ENCODE measurements at regions not wholly inside any gene's neighbourhood (a gene's known extent, or its start where the extent isn't known, plus 50 kb on each side); places are given as distances from the start of the nearest gene placed in this dataset.

DNA sequence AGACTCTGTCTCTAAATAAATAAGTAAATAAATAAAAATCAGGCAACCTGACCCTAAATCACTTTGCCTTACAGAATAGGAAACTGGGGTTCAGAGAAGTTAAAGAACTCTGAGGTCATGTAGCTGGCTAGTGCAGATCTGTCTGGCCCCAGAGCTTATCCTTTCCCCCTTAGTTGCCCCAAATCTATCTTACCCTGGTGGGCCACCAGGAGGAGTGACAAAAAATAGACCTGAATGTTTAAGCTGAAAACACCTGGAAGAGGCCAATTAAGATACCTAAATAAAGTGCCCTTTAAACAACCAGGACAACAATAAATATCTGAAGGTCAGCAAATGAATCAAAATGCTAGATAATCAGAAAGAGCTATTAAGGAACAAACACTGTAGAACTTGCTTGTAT, 59.7 kb downstream of the TEX35 start:
- Histone ChIP-seq H3K4me1 (ENCODE audit: control insufficient read depth, insufficient read depth, low read length) (peaks cover 14% of the 10 kb centered on the region), H3K9ac (ENCODE audit: low read depth, low read length) (no peak overlapping the region), H3K27me3 (ENCODE audit: control insufficient read depth, insufficient read depth, low read length) (no peaks in the 10 kb centered on the region), H3K36me3 (ENCODE audit: control insufficient read depth, insufficient read depth, low read length) (no peaks in the 10 kb centered on the region), H3K4me3 (ENCODE audit: low read depth, low read length) (no peak overlapping the region), H3K9me3 (ENCODE audit: control insufficient read depth, insufficient read depth, low read length) (no peaks in the 10 kb centered on the region)

- no peak overlapping the region for H3K9ac ChIP-seq (ENCODE audit: low read depth, low read length)
- H3K4me1 ChIP-seq (ENCODE audit: control insufficient read depth, insufficient read depth, low read length), result peaks cover 14% of the 10 kb centered on the region
Measured at GRCh38 chr1:178573330-178573729, 60.4 kb downstream of the TEX35 start.

GRCh38 chr1:178574345-178574744, 61.4 kb downstream of the TEX35 start:
- Histone ChIP-seq H3K4me3 (ENCODE audit: low read depth, low read length) (no peak overlapping the region), H3K27me3 (ENCODE audit: control insufficient read depth, insufficient read depth, low read length) (no peaks in the 10 kb centered on the region), H3K9ac (ENCODE audit: low read depth, low read length) (no peak overlapping the region), H3K9me3 (ENCODE audit: control insufficient read depth, insufficient read depth, low read length) (no peaks in the 10 kb centered on the region), H3K36me3 (ENCODE audit: control insufficient read depth, insufficient read depth, low read length) (no peaks in the 10 kb centered on the region), H3K4me1 (ENCODE audit: control insufficient read depth, insufficient read depth, low read length) (peaks cover 14% of the 10 kb centered on the region)

More at GRCh38 chr1:178573330-178573729, 60.4 kb downstream of the TEX35 start:
- Histone ChIP-seq H3K4me3 (ENCODE audit: low read depth, low read length) (no peak overlapping the region), H3K36me3 (ENCODE audit: control insufficient read depth, insufficient read depth, low read length) (no peaks in the 10 kb centered on the region), H3K9me3 (ENCODE audit: control insufficient read depth, insufficient read depth, low read length) (no peaks in the 10 kb centered on the region), H3K27me3 (ENCODE audit: control insufficient read depth, insufficient read depth, low read length) (no peaks in the 10 kb centered on the region)

- H3K36me3 ChIP-seq (ENCODE audit: control insufficient read depth, insufficient read depth, low read length), result no peaks in the 10 kb centered on the region
- H3K27me3 ChIP-seq (ENCODE audit: control insufficient read depth, insufficient read depth, low read length), result no peaks in the 10 kb centered on the region
- peak overlapping the region; percentile 6 for H3K4me3 ChIP-seq (ENCODE audit: low read depth, low read length)
- peaks cover 14% of the 10 kb centered on the region for H3K4me1 ChIP-seq (ENCODE audit: control insufficient read depth, insufficient read depth, low read length)
- peak overlapping the region; percentile 67 for H3K9ac ChIP-seq (ENCODE audit: low read depth, low read length)
- no peaks in the 10 kb centered on the region for H3K9me3 ChIP-seq (ENCODE audit: control insufficient read depth, insufficient read depth, low read length)
Measured at GRCh38 chr1:178575611-178576361, 62.9 kb downstream of the TEX35 start.

- H3K9me3 ChIP-seq (ENCODE audit: control insufficient read depth, insufficient read depth, low read length), result no peaks in the 10 kb centered on the region
- no peak overlapping the region for H3K4me3 ChIP-seq (ENCODE audit: low read depth, low read length)
- no peaks in the 10 kb centered on the region for H3K36me3 ChIP-seq (ENCODE audit: control insufficient read depth, insufficient read depth, low read length)
- no peaks in the 10 kb centered on the region for H3K27me3 ChIP-seq (ENCODE audit: control insufficient read depth, insufficient read depth, low read length)
- H3K4me1 ChIP-seq (ENCODE audit: control insufficient read depth, insufficient read depth, low read length), result peaks cover 20% of the 10 kb centered on the region
- H3K9ac ChIP-seq (ENCODE audit: low read depth, low read length), result no peak overlapping the region
Measured at GRCh38 chr1:178576841-178577240, 63.9 kb downstream of the TEX35 start.

GRCh38 chr1:178577882-178578281, 65.0 kb downstream of the TEX35 start:
- H3K4me1 ChIP-seq (ENCODE audit: control insufficient read depth, insufficient read depth, low read length), result peaks cover 20% of the 10 kb centered on the region

DNA sequence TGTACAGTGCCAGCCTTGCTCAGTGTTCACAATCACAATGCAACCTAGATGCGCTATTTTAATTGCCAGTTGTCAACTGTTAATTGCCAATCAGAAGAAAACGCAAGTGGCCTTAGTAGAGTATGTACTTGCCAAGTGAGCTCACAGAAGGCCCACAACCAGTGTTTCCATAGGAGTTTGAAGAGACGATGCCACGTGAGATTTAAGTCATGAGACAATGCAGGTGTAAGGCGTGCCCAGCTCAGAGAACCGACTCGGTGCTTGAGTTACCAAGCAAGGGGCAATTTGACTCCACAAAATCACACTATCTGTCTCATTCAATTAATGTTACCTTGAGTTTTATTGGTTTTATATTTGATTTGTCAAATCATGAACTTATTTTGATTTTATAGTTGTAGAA, 65.6 kb downstream of the TEX35 start:
- Histone ChIP-seq H3K27me3 (ENCODE audit: control insufficient read depth, insufficient read depth, low read length) (no peaks in the 10 kb centered on the region), H3K9ac (ENCODE audit: low read depth, low read length) (no peak overlapping the region), H3K36me3 (ENCODE audit: control insufficient read depth, insufficient read depth, low read length) (no peaks in the 10 kb centered on the region), H3K9me3 (ENCODE audit: control insufficient read depth, insufficient read depth, low read length) (no peaks in the 10 kb centered on the region), H3K4me3 (ENCODE audit: low read depth, low read length) (no peak overlapping the region), H3K4me1 (ENCODE audit: control insufficient read depth, insufficient read depth, low read length) (peaks cover 20% of the 10 kb centered on the region)

More at GRCh38 chr1:178577882-178578281, 65.0 kb downstream of the TEX35 start:
- no peaks in the 10 kb centered on the region for H3K9me3 ChIP-seq (ENCODE audit: control insufficient read depth, insufficient read depth, low read length)
- H3K27me3 ChIP-seq (ENCODE audit: control insufficient read depth, insufficient read depth, low read length), result no peaks in the 10 kb centered on the region
- no peak overlapping the region for H3K4me3 ChIP-seq (ENCODE audit: low read depth, low read length)
- no peaks in the 10 kb centered on the region for H3K36me3 ChIP-seq (ENCODE audit: control insufficient read depth, insufficient read depth, low read length)
- H3K9ac ChIP-seq (ENCODE audit: low read depth, low read length), result no peak overlapping the region

DNA sequence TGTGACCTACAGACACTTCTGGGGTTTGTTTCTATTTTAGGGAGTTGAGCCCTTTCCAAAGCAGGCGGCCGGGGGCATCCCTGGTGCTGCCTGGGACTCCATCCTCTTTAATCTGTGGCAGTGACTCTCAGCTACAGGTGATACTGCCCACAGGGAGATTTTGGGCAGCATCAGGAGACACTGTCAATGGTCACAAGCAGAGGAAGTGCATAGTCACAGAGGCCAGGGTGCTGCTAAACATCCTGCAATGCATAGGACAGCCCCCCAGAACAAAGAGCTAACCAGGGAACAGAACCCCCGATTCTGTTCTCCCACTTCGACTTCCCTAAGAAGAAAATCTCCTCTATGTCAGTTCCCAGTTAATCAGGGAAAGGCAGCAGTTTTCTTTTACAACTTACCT, 66.2 kb downstream of the TEX35 start:
- peaks cover 20% of the 10 kb centered on the region for H3K4me1 ChIP-seq (ENCODE audit: control insufficient read depth, insufficient read depth, low read length)
- H3K4me3 ChIP-seq (ENCODE audit: low read depth, low read length), result no peak overlapping the region
- H3K27me3 ChIP-seq (ENCODE audit: control insufficient read depth, insufficient read depth, low read length), result no peaks in the 10 kb centered on the region
- H3K36me3 ChIP-seq (ENCODE audit: control insufficient read depth, insufficient read depth, low read length), result no peaks in the 10 kb centered on the region
- no peaks in the 10 kb centered on the region for H3K9me3 ChIP-seq (ENCODE audit: control insufficient read depth, insufficient read depth, low read length)
- H3K9ac ChIP-seq (ENCODE audit: low read depth, low read length), result no peak overlapping the region

- Histone ChIP-seq H3K27me3 (ENCODE audit: control insufficient read depth, insufficient read depth, low read length) (no peaks in the 10 kb centered on the region), H3K36me3 (ENCODE audit: control insufficient read depth, insufficient read depth, low read length) (no peaks in the 10 kb centered on the region), H3K9ac (ENCODE audit: low read depth, low read length) (no peak overlapping the region), H3K4me3 (ENCODE audit: low read depth, low read length) (no peak overlapping the region), H3K9me3 (ENCODE audit: control insufficient read depth, insufficient read depth, low read length) (no peaks in the 10 kb centered on the region), H3K4me1 (ENCODE audit: control insufficient read depth, insufficient read depth, low read length) (peaks cover 20% of the 10 kb centered on the region)
Measured at GRCh38 chr1:178579562-178579961, 66.7 kb downstream of the TEX35 start.

GRCh38 chr1:178580096-178580495, 67.2 kb downstream of the TEX35 start:
- Histone ChIP-seq H3K9ac (ENCODE audit: low read depth, low read length) (no peak overlapping the region), H3K9me3 (ENCODE audit: control insufficient read depth, insufficient read depth, low read length) (no peaks in the 10 kb centered on the region), H3K4me1 (ENCODE audit: control insufficient read depth, insufficient read depth, low read length) (peaks cover 20% of the 10 kb centered on the region), H3K4me3 (ENCODE audit: low read depth, low read length) (no peak overlapping the region), H3K27me3 (ENCODE audit: control insufficient read depth, insufficient read depth, low read length) (no peaks in the 10 kb centered on the region), H3K36me3 (ENCODE audit: control insufficient read depth, insufficient read depth, low read length) (no peaks in the 10 kb centered on the region)

DNA sequence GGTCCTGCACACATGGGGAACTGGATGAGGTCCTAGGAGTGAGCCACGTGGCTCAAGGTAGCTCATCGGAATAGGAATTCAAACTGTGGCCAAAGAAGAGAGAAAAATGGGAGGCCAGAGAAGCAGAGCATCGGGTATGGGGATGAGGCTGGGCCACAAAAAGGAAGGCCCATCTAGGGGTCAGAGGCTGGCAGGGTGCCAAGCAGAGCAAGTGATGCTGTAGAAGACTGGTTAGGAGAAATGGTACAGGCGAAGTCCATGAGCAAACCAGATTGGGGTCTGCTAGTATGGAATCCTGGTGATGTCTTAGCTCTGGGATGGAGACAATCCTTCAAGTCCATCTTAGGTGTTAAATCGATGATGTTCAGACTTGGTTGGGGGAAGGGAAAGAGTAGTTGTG, 68.0 kb downstream of the TEX35 start:
- H3K4me3 ChIP-seq (ENCODE audit: low read depth, low read length), result no peak overlapping the region
- no peaks in the 10 kb centered on the region for H3K27me3 ChIP-seq (ENCODE audit: control insufficient read depth, insufficient read depth, low read length)
- H3K36me3 ChIP-seq (ENCODE audit: control insufficient read depth, insufficient read depth, low read length), result no peaks in the 10 kb centered on the region
- no peak overlapping the region for H3K9ac ChIP-seq (ENCODE audit: low read depth, low read length)
- H3K4me1 ChIP-seq (ENCODE audit: control insufficient read depth, insufficient read depth, low read length), result peaks cover 15% of the 10 kb centered on the region
- H3K9me3 ChIP-seq (ENCODE audit: control insufficient read depth, insufficient read depth, low read length), result no peaks in the 10 kb centered on the region
